H1 (cell line): ENCODE measurements at regions not wholly inside any gene's neighbourhood (a gene's known extent, or its start where the extent isn't known, plus 50 kb on each side); places are given as distances from the start of the nearest gene placed in this dataset.

Experiments used
- CTCF ChIA-PET: fragments of 300-600 bp; sonication (Branson Sonifier 250); formaldehyde crosslinking; loops from one replicate; lab custom pipeline; 2021; ENCODE audit not compliant: partially characterized antibody; lab: Charles Lee
- POLR2A ChIA-PET: fragments of 300-600 bp; sonication (Branson Sonifier 250); formaldehyde crosslinking; loops from one replicate; lab custom pipeline; 2021; ENCODE audit warnings: inconsistent platforms; ENCODE audit not compliant: partially characterized antibody; lab: Charles Lee
- DNase-seq, 2 experiments: peaks; one replicate each; pipeline versions ENCODE4 v3.0.0 to v3.0.0-alpha.2; 2010 to 2022; ENCODE audit warnings: low spot score in 2 of 2, low read depth in 1 of 2, mixed read lengths in 1 of 2
- FAIRE-seq: peaks from 2 replicates; lab custom pipeline; 2011; peaks lifted over from hg19 to GRCh38; lab: Jason Lieb, UNC
- H2AFZ ChIP-seq: 2 replicates; pipeline ENCODE4 v1.8.1; 2012; ENCODE audit warnings: low read length, inconsistent platforms
- H2AK5ac ChIP-seq: 2 replicates; pipeline ENCODE4 v1.6.1; 2013; ENCODE audit warnings: low read depth, low read length
- H2BK120ac ChIP-seq: replicated peaks from 2 replicates; pipeline ENCODE3; 2013; ENCODE audit warnings: low read depth, low read length, inconsistent platforms
- H2BK12ac ChIP-seq: 2 replicates; pipeline ENCODE4 v1.6.1; 2013; ENCODE audit warnings: low read depth, low read length
- H2BK15ac ChIP-seq: 2 replicates; pipeline ENCODE4 v1.6.1; 2013; ENCODE audit warnings: low read length
- H2BK20ac ChIP-seq: 2 replicates; pipeline ENCODE4 v1.6.1; 2013; ENCODE audit warnings: low read length
- H2BK5ac ChIP-seq: 2 replicates; pipeline ENCODE4 v1.6.1; 2013; ENCODE audit warnings: low read depth, low read length
- H3K14ac ChIP-seq: 2 replicates; pipeline ENCODE4 v1.6.1; 2013; ENCODE audit warnings: inconsistent platforms; ENCODE audit not compliant: insufficient read length
- H3K18ac ChIP-seq: 2 replicates; pipeline ENCODE4 v1.6.1; 2013; ENCODE audit warnings: low read length; ENCODE audit errors: extremely low read depth
- H3K23ac ChIP-seq: 2 replicates; pipeline ENCODE4 v1.6.1; 2013; ENCODE audit warnings: inconsistent platforms; ENCODE audit not compliant: insufficient read length
- H3K23me2 ChIP-seq: 2 replicates; pipeline ENCODE4 v1.6.1; 2013; ENCODE audit warnings: low read depth, low read length
- H3K27ac ChIP-seq: 2 replicates; pipeline ENCODE4 v1.6.1; 2011; ENCODE audit warnings: low read depth, low read length, inconsistent platforms
- H3K27me3 ChIP-seq, 4 experiments: replicated peaks in 1 of 4; 1 replicate in 1 of 4; 2 replicates in 3 of 4; pipeline versions ENCODE4 v1.6.1 to v1.8.1; 2011 to 2013; ENCODE audit warnings: low read length in 3 of 4, mild to moderate bottlenecking in 3 of 4, inconsistent platforms in 2 of 4, mixed read lengths in 2 of 4, moderate library complexity in 1 of 4; ENCODE audit not compliant: control insufficient read depth in 3 of 4, insufficient read depth in 3 of 4; ENCODE audit errors: extremely low read depth in 1 of 4
- H3K36me3 ChIP-seq, 4 experiments: 2 replicates each; pipeline versions ENCODE4 v1.6.1 to v1.8.1; 2011 to 2013; ENCODE audit warnings: mild to moderate bottlenecking in 4 of 4, low read length in 3 of 4, moderate library complexity in 2 of 4, control low read depth in 1 of 4, inconsistent platforms in 1 of 4; ENCODE audit not compliant: insufficient read depth in 4 of 4, control insufficient read depth in 2 of 4
- H3K4ac ChIP-seq: replicated peaks from 2 replicates; pipeline ENCODE3; 2013; ENCODE audit warnings: low read length, low read depth, mixed read lengths, inconsistent platforms; ENCODE audit not compliant: insufficient read length
- H3K4me1 ChIP-seq, 4 experiments: replicated peaks in 1 of 4; 1 replicate in 1 of 4; 2 replicates in 3 of 4; pipeline versions ENCODE4 v1.6.1 to v1.8.1; 2011 to 2013; ENCODE audit warnings: low read length in 3 of 4, inconsistent platforms in 2 of 4, mixed read lengths in 1 of 4; ENCODE audit not compliant: insufficient read depth in 4 of 4, control insufficient read depth in 3 of 4
- H3K4me2 ChIP-seq, 2 experiments: 2 replicates each; pipeline versions ENCODE4 v1.6.1 to v1.8.1; 2011 to 2013; ENCODE audit warnings: low read depth in 2 of 2, low read length in 2 of 2, control low read depth in 1 of 2, inconsistent platforms in 1 of 2, mild to moderate bottlenecking in 1 of 2; ENCODE audit not compliant: insufficient read depth in 1 of 2
- H3K4me3 ChIP-seq, 4 experiments: fragments of 200-600, 300-600 bp in 1 of 4; sonication (generic), shearing (Covaris generic), sonication (Bioruptor Twin) in 1 of 4; 2 replicates each; pipeline versions ENCODE4 v1.5.1 to v1.8.1; 2011 to 2016; ENCODE audit warnings: low read length in 4 of 4, low read depth in 3 of 4, control low read depth in 2 of 4, inconsistent platforms in 2 of 4, mild to moderate bottlenecking in 2 of 4, mixed read lengths in 1 of 4, moderate library complexity in 1 of 4; ENCODE audit not compliant: insufficient read depth in 2 of 4; ENCODE audit errors: extremely low read depth in 1 of 4
- H3K56ac ChIP-seq: replicated peaks from 2 replicates; pipeline ENCODE3; 2013; ENCODE audit warnings: low read depth, mild to moderate bottlenecking, mixed read lengths, low read length, inconsistent platforms; ENCODE audit not compliant: insufficient read length
- H3K79me1 ChIP-seq: 2 replicates; pipeline ENCODE4 v1.6.1; 2013; ENCODE audit warnings: low read depth, low read length, control low read depth
- H3K79me2 ChIP-seq, 2 experiments: 2 replicates each; pipeline versions ENCODE4 v1.6.1 to v1.8.1; 2012 to 2013; ENCODE audit warnings: low read length in 2 of 2, mild to moderate bottlenecking in 2 of 2, inconsistent platforms in 1 of 2; ENCODE audit not compliant: insufficient read depth in 2 of 2, control insufficient read depth in 1 of 2
- H3K9ac ChIP-seq, 4 experiments: replicated peaks in 1 of 4; 1 replicate in 1 of 4; 2 replicates in 3 of 4; pipeline versions ENCODE4 v1.6.1 to v1.8.1; 2011 to 2013; ENCODE audit warnings: low read depth in 3 of 4, low read length in 3 of 4, control low read depth in 2 of 4, mild to moderate bottlenecking in 2 of 4, moderate library complexity in 2 of 4, inconsistent platforms in 1 of 4; ENCODE audit errors: extremely low read depth in 1 of 4
- H3K9me3 ChIP-seq, 2 experiments: 2 replicates each; pipeline versions ENCODE4 v1.6.1 to v1.8.1; 2012 to 2013; ENCODE audit warnings: mild to moderate bottlenecking in 2 of 2, moderate library complexity in 2 of 2, control low read depth in 1 of 2, inconsistent platforms in 1 of 2, low read depth in 1 of 2, low read length in 1 of 2, mixed read lengths in 1 of 2; ENCODE audit not compliant: insufficient read depth in 2 of 2
- H4K20me1 ChIP-seq, 2 experiments: replicated peaks in 1 of 2; 2 replicates each; pipeline versions ENCODE3 to v1.8.1; 2011 to 2013; ENCODE audit warnings: inconsistent platforms in 2 of 2, low read length in 2 of 2, mild to moderate bottlenecking in 1 of 2; ENCODE audit not compliant: insufficient read depth in 2 of 2, control insufficient read depth in 1 of 2
- H4K5ac ChIP-seq: 2 replicates; pipeline ENCODE4 v1.6.1; 2013; ENCODE audit warnings: low read length, low read depth, mixed read lengths, inconsistent platforms; ENCODE audit not compliant: insufficient read length
- H4K8ac ChIP-seq: 2 replicates; pipeline ENCODE4 v1.8.0; 2013; ENCODE audit warnings: mild to moderate bottlenecking, moderate library complexity, low read length, inconsistent platforms; ENCODE audit not compliant: insufficient read depth; ENCODE audit errors: extremely low read depth
- H4K91ac ChIP-seq: replicated peaks from 2 replicates; pipeline ENCODE3; 2013; ENCODE audit warnings: low read length, mixed read lengths, inconsistent platforms; ENCODE audit not compliant: insufficient read length
- BACH1 ChIP-seq: IDR thresholded peaks from 2 replicates; pipeline ENCODE4 v1.6.1; 2012; ENCODE audit warnings: low read length, improper control_type of control experiment
- BCL11A ChIP-seq, 2 experiments: IDR thresholded peaks; one replicate each; pipeline ENCODE4 v1.6.1; 2011; ENCODE audit warnings: low read depth in 2 of 2, low read length in 2 of 2, mild to moderate bottlenecking in 2 of 2
- CTBP2 ChIP-seq: IDR thresholded peaks from 2 replicates; pipeline ENCODE4 v1.7.0; 2011; ENCODE audit warnings: borderline replicate concordance, mild to moderate bottlenecking, moderate library complexity, mixed read lengths, low read length; ENCODE audit not compliant: insufficient read depth, insufficient read length
- EZH2 ChIP-seq: fragments of 200-600 bp; sonication (generic); IDR thresholded peaks from 2 replicates; pipeline ENCODE4 v1.7.1; 2012; ENCODE audit warnings: low read depth, mild to moderate bottlenecking, moderate library complexity, low read length, inconsistent platforms; ENCODE audit not compliant: severe bottlenecking
- GABPA ChIP-seq: IDR thresholded peaks from 2 replicates; pipeline ENCODE4 v1.6.1; 2011; ENCODE audit warnings: mild to moderate bottlenecking, low read length, moderate library complexity, borderline replicate concordance; ENCODE audit not compliant: insufficient read depth
- HDAC2 ChIP-seq, 2 experiments: fragments of 300-600 bp in 1 of 2; sonication (generic) in 1 of 2; IDR thresholded peaks; 2 replicates each; pipeline ENCODE4 v1.6.1; 2011 to 2012; ENCODE audit warnings: low read depth in 2 of 2, low read length in 2 of 2, mild to moderate bottlenecking in 2 of 2, moderate library complexity in 2 of 2, borderline replicate concordance in 1 of 2, inconsistent platforms in 1 of 2
- MAFK ChIP-seq: IDR thresholded peaks from 2 replicates; pipeline ENCODE4 v1.6.1; 2012; ENCODE audit warnings: low read depth, mild to moderate bottlenecking, improper control_type of control experiment, low read length
- RNF2 ChIP-seq: fragments of 200-900, 300-1000 bp; sonication (generic); IDR thresholded peaks from 2 replicates; pipeline ENCODE4 v1.7.1; 2016; ENCODE audit warnings: borderline replicate concordance, low read depth, mild to moderate bottlenecking, antibody characterized with exemption, low read length; ENCODE audit not compliant: poor library complexity, severe bottlenecking; ENCODE audit errors: missing control alignments
- SRF ChIP-seq: IDR thresholded peaks from 2 replicates; pipeline ENCODE4 v1.6.1; 2011; ENCODE audit warnings: mild to moderate bottlenecking, low read depth, low read length, moderate library complexity
- WGBS, 2 experiments: shearing (Covaris generic) in 1 of 2; methylation state at CpG; one replicate each; pipeline versions ENCODE4 v1.1.6 to v1.1.7; 2013 to 2015; ENCODE audit warnings: low lambda C conversion rate in 2 of 2, mixed read lengths in 2 of 2, inconsistent platforms in 1 of 2, low coverage in 1 of 2, missing lambda C conversion rate in 1 of 2; ENCODE audit not compliant: insufficient replicate concordance in 2 of 2, insufficient coverage in 1 of 2, insufficient read length in 1 of 2; ENCODE audit errors: extremely low coverage in 1 of 2, missing lambda C conversion rate in 1 of 2; 5-methylcytosine and 5-hydroxymethylcytosine counted together
- TF ChIP-seq, protein P1 (sequence below), 3 experiments: IDR thresholded peaks; 1 replicate in 2 of 3; 2 replicates in 1 of 3; pipeline versions ENCODE4 v1.5.1 to v1.6.1; 2011; ENCODE audit warnings: low read length in 3 of 3, mild to moderate bottlenecking in 3 of 3, inconsistent platforms in 2 of 3, low read depth in 1 of 3, moderate library complexity in 1 of 3; ENCODE audit not compliant: insufficient read depth in 1 of 3; ENCODE audit errors: control extremely low read depth in 1 of 3

DNA sequence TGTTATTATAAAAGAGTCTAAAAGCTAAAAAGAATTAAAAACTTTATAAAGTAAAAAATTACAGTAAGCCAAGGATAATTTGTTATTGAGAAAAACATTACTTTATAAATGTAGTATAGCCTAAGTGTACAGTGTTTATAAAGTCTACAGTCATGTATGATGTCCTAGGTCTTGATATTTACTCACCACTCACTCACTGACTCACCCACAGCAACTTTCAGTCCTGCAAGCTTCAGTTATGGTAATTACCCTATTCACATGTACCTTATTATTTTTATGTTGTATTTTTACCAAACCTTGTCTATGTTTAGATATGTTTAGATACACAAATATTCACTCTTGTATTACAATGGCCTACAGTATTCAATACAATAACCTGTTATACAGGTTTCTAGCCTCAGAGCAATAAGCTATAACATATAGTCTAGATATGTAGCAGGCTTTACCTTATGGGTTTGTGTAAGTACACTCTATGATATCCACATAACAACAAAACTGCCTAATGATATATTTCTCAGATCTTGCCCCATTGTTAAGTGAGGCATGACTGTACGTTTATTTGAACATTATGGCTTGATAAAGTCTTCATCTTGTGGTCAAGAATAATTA lies 113.7 kb upstream of the KITLG start:
- Histone ChIP-seq H2BK20ac (no peak overlapping the region), H3K18ac (no peak overlapping the region), H4K5ac (no peak overlapping the region), H3K56ac (no peak overlapping the region), H2AFZ (no peak overlapping the region), H3K36me3 (peaks cover 0 to 3% (median 0%) of the 10 kb centered on the region in 4 experiments; a peak in 1 of 8 replicates), H3K14ac (no peak overlapping the region), H2AK5ac (no peak overlapping the region), H2BK15ac (no peak overlapping the region), H3K79me2 (no peaks in the 10 kb centered on the region), H3K4me2 (no peak overlapping the region), H3K9me3 (peaks cover 9 to 11% of the 10 kb centered on the region in 2 experiments), H4K91ac (no peak overlapping the region), H3K4ac (no peak overlapping the region), H3K23ac (no peak overlapping the region), H3K9ac (no peak overlapping the region), H2BK5ac (no peak overlapping the region), H2BK120ac (no peak overlapping the region), H3K4me1 (no peaks in the 10 kb centered on the region), H4K20me1 (no peaks in the 10 kb centered on the region), H3K27ac (no peak overlapping the region), H3K23me2 (no peaks in the 10 kb centered on the region), H3K79me1 (no peaks in the 10 kb centered on the region), H2BK12ac (no peak overlapping the region), H3K27me3 (no peaks in the 10 kb centered on the region), H3K4me3 (no peak overlapping the region), H4K8ac (no peak overlapping the region)
- POLR2A ChIA-PET, result no interaction called here
- CTCF ChIA-PET, result interaction anchor here (0.6 kb wide), 1 partner anchor 74 kb away, joined by 3 read pairs; no protein-coding TSS in a partner anchor
- FAIRE-seq, result no peak
- no peak for DNase-seq
- WGBS, 2 experiments, result 83% methylated on average over 1 of the region's 1 CpG; no CpG with 5 or more reads in 1 of the 2 experiments
- TF ChIP-seq CTBP2 (no peak), MAFK (no peak), GABPA (no peak), BACH1 (no peak), SRF (no peak), EZH2 (no peak), HDAC2 (IDR thresholded peaks at IDR 0.05; ENCODE audit: borderline replicate concordance in 1 of 2, low read depth in 2 of 2, low read length in 2 of 2) (no peak), RNF2 (no peak), BCL11A (IDR thresholded peaks at IDR 0.05; ENCODE audit: low read depth in 2 of 2, low read length in 2 of 2) (no peak)
- TF ChIP-seq, protein P1, sequence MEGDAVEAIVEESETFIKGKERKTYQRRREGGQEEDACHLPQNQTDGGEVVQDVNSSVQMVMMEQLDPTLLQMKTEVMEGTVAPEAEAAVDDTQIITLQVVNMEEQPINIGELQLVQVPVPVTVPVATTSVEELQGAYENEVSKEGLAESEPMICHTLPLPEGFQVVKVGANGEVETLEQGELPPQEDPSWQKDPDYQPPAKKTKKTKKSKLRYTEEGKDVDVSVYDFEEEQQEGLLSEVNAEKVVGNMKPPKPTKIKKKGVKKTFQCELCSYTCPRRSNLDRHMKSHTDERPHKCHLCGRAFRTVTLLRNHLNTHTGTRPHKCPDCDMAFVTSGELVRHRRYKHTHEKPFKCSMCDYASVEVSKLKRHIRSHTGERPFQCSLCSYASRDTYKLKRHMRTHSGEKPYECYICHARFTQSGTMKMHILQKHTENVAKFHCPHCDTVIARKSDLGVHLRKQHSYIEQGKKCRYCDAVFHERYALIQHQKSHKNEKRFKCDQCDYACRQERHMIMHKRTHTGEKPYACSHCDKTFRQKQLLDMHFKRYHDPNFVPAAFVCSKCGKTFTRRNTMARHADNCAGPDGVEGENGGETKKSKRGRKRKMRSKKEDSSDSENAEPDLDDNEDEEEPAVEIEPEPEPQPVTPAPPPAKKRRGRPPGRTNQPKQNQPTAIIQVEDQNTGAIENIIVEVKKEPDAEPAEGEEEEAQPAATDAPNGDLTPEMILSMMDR (IDR thresholded peaks at IDR 0.05; ENCODE audit: control extremely low read depth in 1 of 3, insufficient read depth in 1 of 3, low read depth in 1 of 3, low read length in 3 of 3), result no peak
